ENCODE measurements at regions not wholly inside any gene's neighbourhood (a gene's known extent, or its start where the extent isn't known, plus 50 kb on each side); places are given as distances from the start of the nearest gene placed in this dataset.

DNA sequence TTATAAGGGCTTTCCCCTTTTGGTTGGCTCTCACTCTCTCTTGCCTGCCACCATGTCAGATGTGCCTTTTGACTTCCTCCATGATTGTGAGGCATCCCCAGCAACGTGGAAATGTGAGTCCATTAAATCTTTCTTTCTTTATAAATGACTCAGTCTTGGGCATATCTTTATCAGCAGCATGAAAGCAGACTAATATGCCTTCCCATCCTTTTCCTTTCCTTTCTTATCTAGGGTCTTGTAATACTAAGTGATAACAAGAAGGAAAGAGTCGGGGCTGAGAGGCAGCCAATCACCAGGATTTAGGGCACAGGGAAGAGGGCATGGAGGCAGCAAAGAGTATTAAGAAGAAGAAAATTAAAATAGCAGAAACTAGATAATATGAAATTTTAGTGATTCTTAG, 62.0 kb upstream of the JCAD start:
- TF ChIP-seq, protein P1, sequence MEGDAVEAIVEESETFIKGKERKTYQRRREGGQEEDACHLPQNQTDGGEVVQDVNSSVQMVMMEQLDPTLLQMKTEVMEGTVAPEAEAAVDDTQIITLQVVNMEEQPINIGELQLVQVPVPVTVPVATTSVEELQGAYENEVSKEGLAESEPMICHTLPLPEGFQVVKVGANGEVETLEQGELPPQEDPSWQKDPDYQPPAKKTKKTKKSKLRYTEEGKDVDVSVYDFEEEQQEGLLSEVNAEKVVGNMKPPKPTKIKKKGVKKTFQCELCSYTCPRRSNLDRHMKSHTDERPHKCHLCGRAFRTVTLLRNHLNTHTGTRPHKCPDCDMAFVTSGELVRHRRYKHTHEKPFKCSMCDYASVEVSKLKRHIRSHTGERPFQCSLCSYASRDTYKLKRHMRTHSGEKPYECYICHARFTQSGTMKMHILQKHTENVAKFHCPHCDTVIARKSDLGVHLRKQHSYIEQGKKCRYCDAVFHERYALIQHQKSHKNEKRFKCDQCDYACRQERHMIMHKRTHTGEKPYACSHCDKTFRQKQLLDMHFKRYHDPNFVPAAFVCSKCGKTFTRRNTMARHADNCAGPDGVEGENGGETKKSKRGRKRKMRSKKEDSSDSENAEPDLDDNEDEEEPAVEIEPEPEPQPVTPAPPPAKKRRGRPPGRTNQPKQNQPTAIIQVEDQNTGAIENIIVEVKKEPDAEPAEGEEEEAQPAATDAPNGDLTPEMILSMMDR (conservative IDR thresholded peaks at IDR 0.05 in 1 of 2, IDR thresholded peaks at IDR 0.05 in 1 of 2; ENCODE audit: extremely low read depth in 1 of 2, insufficient read depth in 1 of 2, low read depth in 1 of 2, low read length in 2 of 2), result no peak
- no peak for TF ChIP-seq EZH2 (IDR thresholded peaks at IDR 0.05; ENCODE audit: borderline replicate concordance, low read length)

Data from mammary epithelial cell (primary cell).